Prostate gland (tissue), 2 donors: ENCODE measurements at regions not wholly inside any gene's neighbourhood (a gene's known extent, or its start where the extent isn't known, plus 50 kb on each side); places are given as distances from the start of the nearest gene placed in this dataset.

Experiments used
- DNase-seq: peaks from one replicate; pipeline ENCODE4 v3.0.0-alpha.2; 2019; ENCODE audit warnings: low spot score
- H3K27ac ChIP-seq, 2 donors: fragments of 200-600 bp; sonication (generic); 2 replicates each; pipeline ENCODE4 v1.5.1; 2017 to 2019
- H3K27me3 ChIP-seq: fragments of 200-600 bp; sonication (generic); replicated peaks from 2 replicates; pipeline ENCODE4 v1.5.1; 2019; ENCODE audit not compliant: insufficient read depth
- H3K36me3 ChIP-seq, 2 donors: fragments of 200-600 bp; sonication (generic); 1 replicate in 1 of 2; 2 replicates in 1 of 2; pipeline versions ENCODE4 v1.5.1 to v1.8.1; 2017 to 2019
- H3K4me1 ChIP-seq: fragments of 200-600 bp; sonication (generic); replicated peaks from 2 replicates; pipeline ENCODE4 v1.5.1; 2019
- H3K4me3 ChIP-seq, 2 donors: fragments of 200-600 bp; sonication (generic); 2 replicates each; pipeline ENCODE4 v1.5.1; 2017 to 2019
- H3K9me3 ChIP-seq: fragments of 200-600 bp; sonication (generic); 2 replicates; pipeline ENCODE4 v1.5.1; 2017
- POLR2A ChIP-seq: fragments of 450-650 bp; IDR thresholded peaks from one replicate; pipeline ENCODE4 v1.6.1; 2016; ENCODE audit warnings: antibody characterized with exemption, mild to moderate bottlenecking
- POLR2AphosphoS5 ChIP-seq: sonication (generic); formaldehyde crosslinking; IDR thresholded peaks from one replicate; pipeline ENCODE4 v1.6.1; 2017; ENCODE audit warnings: antibody characterized with exemption
- WGBS: methylation state at CpG from one replicate; pipeline ENCODE4 v1.1.5; 2018; 5-methylcytosine and 5-hydroxymethylcytosine counted together
- intact Hi-C: fragments of 100-400 bp; cut with DNase I; formaldehyde crosslinking; loops from one replicate; pipeline ENCODE4 v1.14.2; 2022
- TF ChIP-seq, protein P1 (sequence below), 4 experiments: fragments of 200-600 bp in 2 of 4; fragments of 450-650 bp in 2 of 4; sonication (generic) in 2 of 4; IDR thresholded peaks; 1 replicate in 3 of 4; 2 replicates in 1 of 4; pipeline ENCODE4 v1.5.1; 2016 to 2019; ENCODE audit warnings: antibody characterized with exemption in 4 of 4, mild to moderate bottlenecking in 2 of 4, moderate library complexity in 2 of 4

DNA sequence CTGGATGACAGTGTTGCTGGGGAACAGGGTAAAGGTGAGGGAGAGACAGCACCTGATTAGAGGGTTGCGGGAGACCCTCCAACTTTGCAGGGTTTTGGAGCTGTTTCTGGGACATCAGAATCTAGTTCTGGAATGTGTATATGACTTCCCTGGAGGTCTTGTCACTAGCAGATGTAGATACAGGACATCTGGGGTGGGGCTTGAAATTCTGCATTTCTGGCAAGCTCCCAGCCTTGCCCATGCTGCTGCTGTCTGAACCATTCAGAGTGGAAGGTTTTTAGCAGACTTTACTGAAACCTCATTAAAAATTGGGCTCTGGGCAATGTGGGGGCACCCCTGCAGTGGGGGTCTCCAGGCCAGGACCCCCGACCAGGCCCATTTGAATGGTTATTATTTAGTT lies 220.3 kb upstream of the SKOR2 start:
- no peak overlapping the region for H3K4me3 ChIP-seq
- DNase-seq = no peak
- no peaks in the 10 kb centered on the region for H3K4me1 ChIP-seq
- no peak overlapping the region for H3K27ac ChIP-seq
- no peaks in the 10 kb centered on the region for H3K9me3 ChIP-seq
- H3K27me3 ChIP-seq = peaks cover 3% of the 10 kb centered on the region
- WGBS = 76% methylated on average over 2 of the region's 2 CpGs
- TF ChIP-seq, protein P1, sequence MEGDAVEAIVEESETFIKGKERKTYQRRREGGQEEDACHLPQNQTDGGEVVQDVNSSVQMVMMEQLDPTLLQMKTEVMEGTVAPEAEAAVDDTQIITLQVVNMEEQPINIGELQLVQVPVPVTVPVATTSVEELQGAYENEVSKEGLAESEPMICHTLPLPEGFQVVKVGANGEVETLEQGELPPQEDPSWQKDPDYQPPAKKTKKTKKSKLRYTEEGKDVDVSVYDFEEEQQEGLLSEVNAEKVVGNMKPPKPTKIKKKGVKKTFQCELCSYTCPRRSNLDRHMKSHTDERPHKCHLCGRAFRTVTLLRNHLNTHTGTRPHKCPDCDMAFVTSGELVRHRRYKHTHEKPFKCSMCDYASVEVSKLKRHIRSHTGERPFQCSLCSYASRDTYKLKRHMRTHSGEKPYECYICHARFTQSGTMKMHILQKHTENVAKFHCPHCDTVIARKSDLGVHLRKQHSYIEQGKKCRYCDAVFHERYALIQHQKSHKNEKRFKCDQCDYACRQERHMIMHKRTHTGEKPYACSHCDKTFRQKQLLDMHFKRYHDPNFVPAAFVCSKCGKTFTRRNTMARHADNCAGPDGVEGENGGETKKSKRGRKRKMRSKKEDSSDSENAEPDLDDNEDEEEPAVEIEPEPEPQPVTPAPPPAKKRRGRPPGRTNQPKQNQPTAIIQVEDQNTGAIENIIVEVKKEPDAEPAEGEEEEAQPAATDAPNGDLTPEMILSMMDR (IDR thresholded peaks at IDR 0.05) = no peak
- TF ChIP-seq POLR2AphosphoS5 = no peak
- TF ChIP-seq POLR2A = no peak
- intact Hi-C loops = no loop called here
- H3K36me3 ChIP-seq = no peaks in the 10 kb centered on the region

DNA sequence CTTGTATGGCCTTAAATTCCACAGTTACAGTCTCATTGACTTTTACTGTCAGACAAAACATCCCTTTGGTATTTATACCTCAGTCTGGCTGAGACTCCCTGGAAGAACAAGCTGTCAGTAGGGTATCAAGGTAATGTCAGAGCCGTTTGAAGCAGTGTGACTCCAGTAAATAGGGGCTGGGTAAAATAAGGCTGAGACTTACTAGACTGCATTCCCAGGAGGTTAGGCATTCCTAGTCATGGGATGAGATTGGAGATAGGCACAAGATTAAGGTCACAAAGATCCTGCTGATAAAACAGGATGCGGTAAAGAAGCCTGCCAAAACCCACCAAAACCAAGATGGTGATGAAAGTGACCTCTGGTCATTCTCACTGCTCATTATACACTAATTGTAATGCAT lies 219.5 kb upstream of the SKOR2 start:
- Histone ChIP-seq H3K9me3 (no peaks in the 10 kb centered on the region), H3K4me3 (no peak overlapping the region), H3K36me3 (no peaks in the 10 kb centered on the region), H3K27me3 (peaks cover 3% of the 10 kb centered on the region), H3K27ac (no peak overlapping the region), H3K4me1 (no peaks in the 10 kb centered on the region)
- 38% methylated on average over 2 of the region's 2 CpGs for WGBS
- no peak for TF ChIP-seq POLR2AphosphoS5
- no peak for TF ChIP-seq POLR2A
- TF ChIP-seq, protein P1 (IDR thresholded peaks at IDR 0.05) = no peak
- no peak for DNase-seq
- intact Hi-C loops = no loop called here

DNA sequence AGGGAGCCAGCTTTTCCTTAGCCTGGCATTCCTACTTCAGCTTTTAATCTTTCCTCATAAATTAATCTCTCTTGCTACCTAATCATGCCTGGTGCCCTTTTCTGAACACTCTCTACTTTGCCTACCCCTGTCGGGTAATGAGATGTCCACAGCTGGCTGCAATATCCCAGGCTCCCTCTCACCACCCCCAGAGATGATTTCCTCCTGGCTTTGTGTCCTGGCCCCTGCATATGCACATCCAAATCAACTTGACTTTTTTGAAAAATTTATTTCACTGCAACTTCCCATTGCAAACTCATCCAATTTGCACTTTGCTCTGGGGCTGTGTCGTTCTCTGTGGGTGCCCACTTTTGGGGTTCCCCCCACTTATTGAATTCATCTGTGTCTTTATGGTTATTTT lies 218.1 kb upstream of the SKOR2 start:
- Histone ChIP-seq H3K36me3 (no peaks in the 10 kb centered on the region), H3K4me1 (no peaks in the 10 kb centered on the region), H3K27me3 (peaks cover 3% of the 10 kb centered on the region), H3K27ac (no peak overlapping the region), H3K4me3 (no peak overlapping the region), H3K9me3 (no peaks in the 10 kb centered on the region)
- intact Hi-C loops = no loop called here
- TF ChIP-seq, protein P1 (IDR thresholded peaks at IDR 0.05) = no peak
- TF ChIP-seq POLR2AphosphoS5 (no peak), POLR2A (no peak)
- WGBS = 53% methylated on average over 2 of the region's 2 CpGs
- DNase-seq = no peak

DNA sequence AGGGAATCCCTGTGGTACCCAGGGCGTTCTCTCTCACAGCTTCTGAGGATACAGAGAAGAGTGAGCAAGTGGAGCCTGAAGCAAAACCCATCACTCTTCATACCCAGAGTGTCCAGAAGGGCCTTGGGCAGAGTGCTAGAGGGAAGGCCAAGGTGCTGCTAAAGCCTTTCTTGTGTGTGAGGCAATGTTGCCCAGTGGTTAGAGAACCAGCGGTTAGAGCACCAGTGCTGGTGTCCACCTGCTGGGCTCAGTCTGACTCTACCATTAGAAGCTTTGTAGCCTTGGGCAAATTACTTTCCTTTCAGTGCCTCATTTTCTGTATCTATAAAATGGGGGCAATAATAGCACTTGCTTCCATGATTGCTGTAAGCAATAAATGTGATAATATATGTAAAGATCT lies 210.5 kb upstream of the SKOR2 start:
- no peak overlapping the region for H3K4me3 ChIP-seq
- intact Hi-C loops = no loop called here
- no peaks in the 10 kb centered on the region for H3K36me3 ChIP-seq
- H3K27ac ChIP-seq = no peak overlapping the region
- H3K9me3 ChIP-seq = no peaks in the 10 kb centered on the region
- H3K27me3 ChIP-seq = no peaks in the 10 kb centered on the region
- no peaks in the 10 kb centered on the region for H3K4me1 ChIP-seq
- TF ChIP-seq, protein P1 (IDR thresholded peaks at IDR 0.05) = no peak
- TF ChIP-seq POLR2A = no peak
- no peak for TF ChIP-seq POLR2AphosphoS5
- DNase-seq = no peak
- 100% methylated on average over 2 of the region's 2 CpGs for WGBS

DNA sequence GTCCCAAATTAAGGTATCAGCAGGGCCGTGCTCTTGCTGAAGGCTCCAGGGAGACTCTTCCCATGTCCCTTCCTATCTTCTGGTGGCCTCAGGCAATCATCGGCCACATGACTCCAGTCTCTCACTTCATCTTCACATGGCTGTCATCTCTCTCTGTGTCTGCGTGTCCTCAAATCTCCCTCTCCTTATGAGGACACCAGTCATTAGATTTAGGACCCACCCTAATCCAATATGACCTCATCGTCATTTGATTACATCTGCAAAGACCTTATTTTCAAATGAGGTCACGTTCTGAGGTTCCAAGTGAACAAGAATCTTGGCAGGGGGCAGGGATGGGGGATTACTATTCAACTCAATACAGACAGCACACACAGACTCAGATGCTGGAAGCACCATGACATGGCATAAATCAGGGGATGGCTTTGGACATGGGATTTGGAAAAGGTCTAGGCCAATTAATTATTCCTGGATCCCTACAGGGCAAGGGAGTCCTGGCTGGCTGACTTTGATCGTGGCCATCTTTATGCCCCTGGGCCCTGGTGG lies 210.0 kb upstream of the SKOR2 start:
- Histone ChIP-seq H3K4me1 (no peaks in the 10 kb centered on the region), H3K27ac (no peak overlapping the region), H3K36me3 (no peaks in the 10 kb centered on the region), H3K9me3 (no peaks in the 10 kb centered on the region), H3K27me3 (no peaks in the 10 kb centered on the region), H3K4me3 (no peak overlapping the region)
- WGBS = 84% methylated on average over 6 of the region's 6 CpGs
- intact Hi-C loops = no loop called here
- no peak for TF ChIP-seq POLR2A
- TF ChIP-seq, protein P1 (IDR thresholded peaks at IDR 0.05) = no peak
- no peak for TF ChIP-seq POLR2AphosphoS5
- no peak for DNase-seq
